Suprapubic skin (tissue), 4 donors: ENCODE measurements at regions not wholly inside any gene's neighbourhood (a gene's known extent, or its start where the extent isn't known, plus 50 kb on each side); places are given as distances from the start of the nearest gene placed in this dataset.

Source experiments
- DNase-seq, 2 donors: peaks; one replicate each; pipeline ENCODE4 v3.0.0-alpha.2; 2019; ENCODE audit warnings: low spot score in 2 of 2
- H3K27ac ChIP-seq: fragments of 200-600 bp; sonication (generic); one replicate; pipeline ENCODE4 v1.5.1; 2019
- H3K27me3 ChIP-seq: fragments of 200-600 bp; sonication (generic); one replicate; pipeline ENCODE4 v1.5.1; 2019
- H3K36me3 ChIP-seq: fragments of 200-600 bp; sonication (generic); one replicate; pipeline ENCODE4 v1.5.1; 2019
- H3K4me1 ChIP-seq: fragments of 200-600 bp; sonication (generic); one replicate; pipeline ENCODE4 v1.5.1; 2019
- H3K4me3 ChIP-seq: fragments of 200-600 bp; sonication (generic); one replicate; pipeline ENCODE4 v1.5.1; 2019; ENCODE audit warnings: mild to moderate bottlenecking
- H3K9me3 ChIP-seq: fragments of 200-600 bp; sonication (generic); one replicate; pipeline ENCODE4 v1.5.1; 2019
- EP300 ChIP-seq: sonication (generic); formaldehyde crosslinking; IDR thresholded peaks from one replicate; pipeline ENCODE4 v1.6.1; 2017; ENCODE audit warnings: antibody characterized with exemption
- POLR2A ChIP-seq, 2 donors: fragments of 450-650 bp; IDR thresholded peaks; one replicate each; pipeline ENCODE4 v1.6.1; 2017; ENCODE audit warnings: antibody characterized with exemption in 2 of 2, mild to moderate bottlenecking in 2 of 2, moderate library complexity in 2 of 2
- POLR2AphosphoS5 ChIP-seq, 3 donors: sonication (generic); formaldehyde crosslinking; IDR thresholded peaks; one replicate each; pipeline ENCODE4 v1.6.1; 2017; ENCODE audit warnings: antibody characterized with exemption in 3 of 3
- WGBS: methylation state at CpG from one replicate; pipeline ENCODE4 v1.1.5; 2018; 5-methylcytosine and 5-hydroxymethylcytosine counted together
- TF ChIP-seq, protein P1 (sequence below), 2 donors: fragments of 200-600 bp in 1 of 2; fragments of 450-650 bp in 1 of 2; sonication (generic) in 1 of 2; IDR thresholded peaks; one replicate each; pipeline ENCODE4 v1.5.1; 2016 to 2019; ENCODE audit warnings: antibody characterized with exemption in 2 of 2, mild to moderate bottlenecking in 1 of 2, moderate library complexity in 1 of 2

DNA sequence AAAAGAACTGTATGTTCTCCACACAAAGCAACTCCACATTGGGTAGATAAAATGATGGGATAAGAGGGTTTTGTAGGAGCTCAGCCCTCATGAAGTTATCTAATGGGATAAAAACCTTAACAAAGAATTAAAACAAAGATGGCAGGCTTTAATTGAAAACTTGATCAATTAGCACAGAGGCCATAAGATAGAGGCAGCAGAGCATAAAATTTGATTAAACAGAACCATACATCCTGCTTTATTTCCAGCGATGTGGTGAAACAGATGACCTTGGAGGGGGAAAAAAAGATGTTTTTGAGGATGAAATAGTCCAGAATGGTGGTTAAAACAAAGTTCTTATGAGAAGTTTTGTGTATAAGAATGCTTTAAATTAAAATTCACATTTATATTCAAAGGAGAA lies 130.9 kb upstream of the ALCAM start:
- no peaks in the 10 kb centered on the region for H3K9me3 ChIP-seq
- 63% methylated on average over 1 of the region's 1 CpG for WGBS
- no peaks in the 10 kb centered on the region for H3K27me3 ChIP-seq
- H3K4me1 ChIP-seq = no peaks in the 10 kb centered on the region
- no peak overlapping the region for H3K4me3 ChIP-seq
- no peak overlapping the region for H3K27ac ChIP-seq
- DNase-seq = no peak
- TF ChIP-seq POLR2A (IDR thresholded peaks at IDR 0.05) = no peak
- TF ChIP-seq, protein P1, sequence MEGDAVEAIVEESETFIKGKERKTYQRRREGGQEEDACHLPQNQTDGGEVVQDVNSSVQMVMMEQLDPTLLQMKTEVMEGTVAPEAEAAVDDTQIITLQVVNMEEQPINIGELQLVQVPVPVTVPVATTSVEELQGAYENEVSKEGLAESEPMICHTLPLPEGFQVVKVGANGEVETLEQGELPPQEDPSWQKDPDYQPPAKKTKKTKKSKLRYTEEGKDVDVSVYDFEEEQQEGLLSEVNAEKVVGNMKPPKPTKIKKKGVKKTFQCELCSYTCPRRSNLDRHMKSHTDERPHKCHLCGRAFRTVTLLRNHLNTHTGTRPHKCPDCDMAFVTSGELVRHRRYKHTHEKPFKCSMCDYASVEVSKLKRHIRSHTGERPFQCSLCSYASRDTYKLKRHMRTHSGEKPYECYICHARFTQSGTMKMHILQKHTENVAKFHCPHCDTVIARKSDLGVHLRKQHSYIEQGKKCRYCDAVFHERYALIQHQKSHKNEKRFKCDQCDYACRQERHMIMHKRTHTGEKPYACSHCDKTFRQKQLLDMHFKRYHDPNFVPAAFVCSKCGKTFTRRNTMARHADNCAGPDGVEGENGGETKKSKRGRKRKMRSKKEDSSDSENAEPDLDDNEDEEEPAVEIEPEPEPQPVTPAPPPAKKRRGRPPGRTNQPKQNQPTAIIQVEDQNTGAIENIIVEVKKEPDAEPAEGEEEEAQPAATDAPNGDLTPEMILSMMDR (IDR thresholded peaks at IDR 0.05) = no peak
- TF ChIP-seq POLR2AphosphoS5 (IDR thresholded peaks at IDR 0.05) = no peak
- no peak for TF ChIP-seq EP300
- no peaks in the 10 kb centered on the region for H3K36me3 ChIP-seq

- 85% methylated on average over 1 of the region's 1 CpG for WGBS
- H3K4me3 ChIP-seq = no peak overlapping the region
- no peaks in the 10 kb centered on the region for H3K27me3 ChIP-seq
- H3K27ac ChIP-seq = no peak overlapping the region
- no peaks in the 10 kb centered on the region for H3K4me1 ChIP-seq
- no peaks in the 10 kb centered on the region for H3K36me3 ChIP-seq
- no peak for DNase-seq
- TF ChIP-seq POLR2A (IDR thresholded peaks at IDR 0.05) = no peak
- no peak for TF ChIP-seq EP300
- TF ChIP-seq POLR2AphosphoS5 (IDR thresholded peaks at IDR 0.05) = no peak
- H3K9me3 ChIP-seq = no peaks in the 10 kb centered on the region
Observed at GRCh38 chr3:105238367-105238766, 128.3 kb upstream of the ALCAM start.

- 69% methylated on average over 2 of the region's 2 CpGs for WGBS
Observed at GRCh38 chr3:105243076-105243475, 123.6 kb upstream of the ALCAM start.

GRCh38 chr3:105246536-105246935 lies 120.2 kb upstream of the ALCAM start:
- WGBS = 53% methylated on average over 3 of the region's 3 CpGs
- TF ChIP-seq POLR2AphosphoS5 (IDR thresholded peaks at IDR 0.05) (no peak), POLR2A (IDR thresholded peaks at IDR 0.05) (no peak), EP300 (no peak)
- TF ChIP-seq, protein P1 (IDR thresholded peaks at IDR 0.05) = no peak

More at GRCh38 chr3:105243076-105243475, 123.6 kb upstream of the ALCAM start:
- no peak for DNase-seq
- Histone ChIP-seq H3K4me1 (no peaks in the 10 kb centered on the region), H3K36me3 (no peaks in the 10 kb centered on the region), H3K27ac (no peak overlapping the region), H3K27me3 (no peaks in the 10 kb centered on the region), H3K9me3 (no peaks in the 10 kb centered on the region), H3K4me3 (no peak overlapping the region)
- no peak for TF ChIP-seq POLR2A (IDR thresholded peaks at IDR 0.05)
- TF ChIP-seq, protein P1 (IDR thresholded peaks at IDR 0.05) = no peak

GRCh38 chr3:105253225-105253624 lies 113.5 kb upstream of the ALCAM start:
- TF ChIP-seq, protein P1 (IDR thresholded peaks at IDR 0.05) = no peak
- TF ChIP-seq POLR2AphosphoS5 (IDR thresholded peaks at IDR 0.05) = no peak
- TF ChIP-seq POLR2A (IDR thresholded peaks at IDR 0.05) = no peak
- TF ChIP-seq EP300 = no peak
- 58% methylated on average over 3 of the region's 3 CpGs for WGBS
- Histone ChIP-seq H3K27ac (no peak overlapping the region), H3K4me1 (no peaks in the 10 kb centered on the region), H3K36me3 (no peaks in the 10 kb centered on the region), H3K4me3 (no peak overlapping the region), H3K27me3 (no peaks in the 10 kb centered on the region), H3K9me3 (no peaks in the 10 kb centered on the region)
- DNase-seq = no peak

More at GRCh38 chr3:105246536-105246935, 120.2 kb upstream of the ALCAM start:
- Histone ChIP-seq H3K27ac (no peak overlapping the region), H3K4me3 (no peak overlapping the region), H3K27me3 (no peaks in the 10 kb centered on the region), H3K4me1 (no peaks in the 10 kb centered on the region), H3K9me3 (no peaks in the 10 kb centered on the region), H3K36me3 (no peaks in the 10 kb centered on the region)
- no peak for DNase-seq

GRCh38 chr3:105254154-105254553 lies 112.6 kb upstream of the ALCAM start:
- TF ChIP-seq, protein P1 (IDR thresholded peaks at IDR 0.05) = no peak
- TF ChIP-seq POLR2AphosphoS5 (IDR thresholded peaks at IDR 0.05) = no peak
- no peak for TF ChIP-seq EP300
- no peak for TF ChIP-seq POLR2A (IDR thresholded peaks at IDR 0.05)
- H3K36me3 ChIP-seq = no peaks in the 10 kb centered on the region
- H3K27me3 ChIP-seq = no peaks in the 10 kb centered on the region
- WGBS = 88% methylated on average over 2 of the region's 2 CpGs
- H3K4me3 ChIP-seq = no peak overlapping the region
- no peaks in the 10 kb centered on the region for H3K4me1 ChIP-seq
- H3K9me3 ChIP-seq = no peaks in the 10 kb centered on the region
- no peak overlapping the region for H3K27ac ChIP-seq
- no peak for DNase-seq
